ENCODE measurements at regions not wholly inside any gene's neighbourhood (a gene's known extent, or its start where the extent isn't known, plus 50 kb on each side); places are given as distances from the start of the nearest gene placed in this dataset.

DNA sequence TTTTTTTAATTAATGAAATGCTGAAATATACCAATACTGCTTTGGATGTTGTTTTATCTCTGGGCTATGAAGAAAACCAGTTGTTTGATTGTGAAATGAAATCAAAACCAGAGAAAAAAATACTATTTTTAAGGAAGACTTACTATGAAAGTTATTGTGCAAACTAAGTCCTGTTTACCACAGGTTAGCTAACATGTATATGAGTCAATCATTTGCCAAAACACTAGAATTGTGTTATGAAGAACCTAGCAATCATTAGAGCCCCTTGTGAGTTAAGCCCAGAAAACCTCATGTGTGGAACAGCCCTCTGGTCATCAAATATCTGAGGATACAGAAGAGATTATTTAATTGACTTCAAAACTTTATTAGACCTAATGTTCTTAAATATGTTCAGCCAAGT, 83.7 kb downstream of the FAT3 start:
- peaks cover 3% of the 10 kb centered on the region for H3K9me3 Mint-ChIP-seq
- no peaks in the 10 kb centered on the region for H3K4me1 Mint-ChIP-seq
- no peak for DNase-seq

DNA sequence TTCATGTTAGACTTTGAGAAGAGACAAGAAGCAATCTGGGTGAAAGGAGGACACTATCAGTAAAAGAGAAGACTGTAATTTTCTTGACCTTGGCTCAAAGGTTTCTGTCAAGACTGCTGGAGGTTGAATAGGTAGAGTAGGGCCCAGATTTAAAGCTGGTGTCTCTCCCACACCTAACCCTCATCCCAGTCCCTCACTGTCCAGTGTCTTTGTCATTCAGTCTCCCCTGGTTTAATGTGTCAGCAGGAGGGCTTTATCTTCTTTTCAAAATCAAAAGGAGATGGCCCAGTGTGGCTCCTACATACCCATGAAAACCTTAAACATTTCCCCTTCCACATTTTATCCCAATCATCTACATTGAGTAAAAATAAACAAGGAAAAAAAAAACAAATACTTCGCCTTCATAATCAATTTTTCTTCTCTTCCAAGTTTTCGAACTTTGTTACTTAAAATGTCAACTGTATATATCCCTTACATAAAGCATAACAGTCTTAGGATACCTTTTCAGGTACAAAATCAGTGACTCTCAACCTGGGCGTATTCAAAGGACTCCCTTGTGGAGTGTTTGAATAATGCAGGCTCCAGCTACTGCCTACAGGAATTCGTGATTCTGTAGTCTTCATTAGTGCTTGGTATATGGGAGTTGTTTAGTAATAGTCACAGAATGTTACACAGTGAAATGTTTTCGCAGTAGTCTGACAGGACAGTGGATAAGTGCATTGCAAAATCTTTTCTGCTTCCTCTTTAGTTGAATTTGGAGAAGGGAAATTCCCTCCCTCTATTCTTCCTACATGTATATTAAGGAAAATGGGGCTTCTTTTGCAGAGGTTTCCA, 87.2 kb downstream of the FAT3 start:
- DNase-seq: no peak
- no peaks in the 10 kb centered on the region for H3K4me1 Mint-ChIP-seq
- H3K27me3 Mint-ChIP-seq: peaks cover 4% of the 10 kb centered on the region
- H3K36me3 Mint-ChIP-seq: no peaks in the 10 kb centered on the region
- H3K9me3 Mint-ChIP-seq: no peaks in the 10 kb centered on the region
- H3K4me3 Mint-ChIP-seq: no peak overlapping the region
- H3K27ac Mint-ChIP-seq: no peak overlapping the region

More for the DNA sequence above, 83.7 kb downstream of the FAT3 start:
- H3K27me3 Mint-ChIP-seq: peaks cover 4% of the 10 kb centered on the region
- H3K27ac Mint-ChIP-seq: no peak overlapping the region
- no peaks in the 10 kb centered on the region for H3K36me3 Mint-ChIP-seq
- no peak overlapping the region for H3K4me3 Mint-ChIP-seq

DNA sequence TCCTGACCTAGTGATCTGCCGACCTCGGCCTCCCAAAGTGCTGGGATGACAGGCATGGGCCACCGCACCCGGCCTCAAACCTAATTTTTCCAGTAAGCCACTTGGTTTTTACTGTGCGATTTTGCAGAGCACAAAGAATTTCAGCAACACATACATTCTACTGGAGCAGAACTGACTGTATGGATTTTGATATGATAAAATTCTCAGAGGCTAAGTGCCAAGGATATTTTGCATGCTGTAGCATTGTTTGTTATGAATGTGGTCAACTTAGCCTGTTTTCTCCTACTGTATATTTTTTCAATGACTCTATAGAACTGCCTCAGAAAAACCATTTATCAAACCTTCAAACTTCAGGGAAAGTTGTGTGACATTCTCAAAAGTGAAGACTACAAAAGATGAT, 89.2 kb downstream of the FAT3 start:
- no peaks in the 10 kb centered on the region for H3K36me3 Mint-ChIP-seq
- H3K27ac Mint-ChIP-seq: no peak overlapping the region
- peaks cover 4% of the 10 kb centered on the region for H3K27me3 Mint-ChIP-seq
- H3K4me3 Mint-ChIP-seq: no peak overlapping the region
- no peak for DNase-seq
- H3K9me3 Mint-ChIP-seq: no peaks in the 10 kb centered on the region
- no peaks in the 10 kb centered on the region for H3K4me1 Mint-ChIP-seq

DNA sequence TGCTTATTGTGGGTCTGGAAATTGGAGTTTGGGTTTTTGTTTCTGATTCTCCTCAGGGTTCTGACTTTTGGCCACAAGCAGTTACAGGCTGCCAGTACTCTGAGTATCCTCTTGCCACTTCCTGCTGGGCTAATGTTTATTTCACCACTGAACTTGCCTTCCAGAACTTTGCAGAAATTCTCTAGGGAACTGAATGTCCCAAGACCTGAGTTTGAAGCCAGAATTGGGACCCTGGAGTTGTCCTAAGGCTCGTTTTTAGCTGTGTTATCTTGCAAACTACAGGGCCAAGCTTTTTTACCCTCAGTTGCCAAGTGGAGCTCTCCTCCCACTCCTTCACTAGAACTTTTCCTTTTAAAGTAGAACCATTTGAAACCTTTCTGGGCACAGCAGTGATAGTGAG, 89.9 kb downstream of the FAT3 start:
- Mint-ChIP-seq H3K27me3 (peaks cover 3% of the 10 kb centered on the region), H3K4me3 (no peak overlapping the region), H3K4me1 (no peaks in the 10 kb centered on the region), H3K36me3 (no peaks in the 10 kb centered on the region), H3K9me3 (no peaks in the 10 kb centered on the region), H3K27ac (no peak overlapping the region)
- no peak for DNase-seq

DNA sequence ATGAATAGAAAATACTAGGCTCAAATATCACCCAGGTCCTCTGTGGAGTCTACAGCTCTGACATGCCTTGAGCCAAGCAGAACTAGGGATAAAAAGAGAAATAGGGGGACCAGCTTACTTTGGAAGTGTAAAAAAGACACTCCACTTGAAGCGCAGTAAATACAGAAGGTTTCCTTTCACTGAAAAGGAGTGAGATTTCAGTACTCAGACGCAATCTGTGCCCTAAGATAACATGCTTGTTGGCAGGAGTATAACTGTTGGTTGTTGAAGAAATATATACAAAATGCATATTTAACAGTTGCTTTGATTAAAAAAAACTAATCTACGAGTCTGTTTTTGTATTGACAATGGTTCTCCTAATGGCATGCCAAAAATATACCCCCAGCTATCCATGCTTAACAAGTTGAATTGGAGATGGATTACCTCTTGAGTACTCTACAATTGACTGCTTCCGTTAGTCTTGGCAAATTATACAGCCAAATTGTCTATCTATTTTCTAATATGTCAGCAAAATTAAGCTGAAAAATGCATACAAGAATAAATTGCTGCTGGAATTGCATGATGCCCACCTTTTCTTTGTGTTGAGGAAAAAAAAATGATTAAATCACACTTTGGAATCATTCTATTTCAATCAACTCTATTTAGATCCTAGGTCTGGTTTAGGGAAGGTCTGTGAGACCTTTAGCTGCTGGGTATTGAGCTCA, 91.6 kb downstream of the FAT3 start:
- Mint-ChIP-seq H3K4me1 (no peaks in the 10 kb centered on the region), H3K9me3 (no peaks in the 10 kb centered on the region), H3K27ac (no peak overlapping the region), H3K4me3 (no peak overlapping the region), H3K36me3 (no peaks in the 10 kb centered on the region), H3K27me3 (no peaks in the 10 kb centered on the region)
- DNase-seq: no peak

DNA sequence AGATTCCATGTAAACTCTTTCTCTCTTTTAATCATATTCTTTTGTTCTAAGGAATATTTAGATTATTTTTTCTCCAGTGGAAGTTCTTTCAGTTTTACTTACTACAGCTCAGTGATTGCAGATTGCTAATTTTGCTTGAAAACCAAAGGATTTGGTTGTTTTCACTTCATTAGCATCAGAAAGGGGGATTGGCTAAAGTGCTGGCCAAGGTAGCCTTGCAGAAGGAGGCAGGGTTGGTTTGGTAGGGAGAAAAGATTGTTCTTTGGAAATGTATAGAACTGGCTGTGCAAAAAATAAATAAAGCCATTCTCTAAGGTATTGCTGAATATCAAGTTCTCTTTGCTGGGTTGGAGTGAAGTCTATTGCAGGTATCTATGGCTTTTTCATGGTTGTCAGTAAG, 92.6 kb downstream of the FAT3 start:
- Mint-ChIP-seq H3K9me3 (no peaks in the 10 kb centered on the region), H3K4me1 (no peaks in the 10 kb centered on the region), H3K27ac (no peak overlapping the region), H3K36me3 (no peaks in the 10 kb centered on the region), H3K27me3 (no peaks in the 10 kb centered on the region), H3K4me3 (no peak overlapping the region)
- no peak for DNase-seq

DNA sequence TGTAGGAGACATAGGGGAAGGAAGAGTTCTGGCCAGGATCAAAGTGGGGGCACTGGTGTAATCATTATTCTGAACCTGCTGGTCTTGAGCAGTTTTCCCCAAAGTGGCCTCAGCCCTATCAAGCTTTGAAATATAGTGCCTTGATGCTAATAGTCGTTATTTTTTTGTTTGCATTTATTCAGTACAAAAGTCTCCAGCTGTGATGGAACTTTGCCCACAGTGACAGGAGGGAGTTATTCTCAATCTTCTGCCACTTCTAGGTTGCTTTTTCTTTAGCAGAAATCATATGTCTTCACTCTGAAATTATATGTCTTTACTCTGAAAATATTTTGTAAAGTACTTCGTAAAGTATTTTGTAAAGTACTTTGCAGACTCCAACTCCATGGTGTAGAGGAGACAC, 93.1 kb downstream of the FAT3 start:
- Mint-ChIP-seq H3K27ac (no peak overlapping the region), H3K9me3 (no peaks in the 10 kb centered on the region), H3K36me3 (no peaks in the 10 kb centered on the region), H3K4me1 (no peaks in the 10 kb centered on the region), H3K4me3 (no peak overlapping the region), H3K27me3 (no peaks in the 10 kb centered on the region)
- DNase-seq: no peak

DNA sequence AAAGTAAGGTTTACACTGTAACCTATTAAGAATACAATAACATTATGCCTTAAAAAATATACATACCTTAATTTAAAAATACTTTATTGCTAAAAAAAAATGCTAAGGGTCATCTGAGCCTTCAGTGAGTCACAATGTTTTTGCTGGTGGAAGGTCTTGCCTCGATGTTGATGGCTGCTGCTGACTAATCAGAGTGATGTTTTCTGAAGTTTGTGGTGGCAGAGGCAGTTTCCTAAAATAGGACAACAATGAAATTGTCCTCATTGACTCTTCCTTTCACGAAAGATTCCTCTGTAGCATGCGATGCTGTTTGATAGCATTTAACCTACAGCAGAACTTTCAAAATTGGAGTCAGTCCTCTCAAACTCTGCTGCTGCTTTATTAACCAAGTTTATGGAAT, 97.6 kb downstream of the FAT3 start:
- Mint-ChIP-seq H3K36me3 (no peaks in the 10 kb centered on the region), H3K27ac (no peak overlapping the region), H3K9me3 (no peaks in the 10 kb centered on the region), H3K27me3 (no peaks in the 10 kb centered on the region), H3K4me1 (no peaks in the 10 kb centered on the region), H3K4me3 (no peak overlapping the region)
- no peak for DNase-seq

DNA sequence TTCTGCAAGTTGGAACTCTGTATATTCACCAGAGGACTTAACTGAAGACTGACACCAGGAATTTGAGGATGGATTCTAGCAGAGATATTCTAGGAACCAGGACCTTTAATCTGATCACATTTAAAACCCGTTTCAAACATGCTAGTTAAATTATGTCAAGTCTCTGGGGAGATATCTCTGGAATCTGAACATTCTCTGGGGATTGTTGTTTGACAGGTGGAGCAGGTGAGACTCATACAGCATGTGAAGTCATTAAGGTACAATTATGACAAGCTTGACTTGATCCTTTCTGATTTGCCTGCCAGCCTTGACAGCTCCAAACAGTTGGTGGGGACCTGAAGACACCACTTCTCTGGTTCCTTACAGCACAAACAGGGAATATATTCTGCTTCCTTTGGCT, 100.3 kb downstream of the FAT3 start:
- no peaks in the 10 kb centered on the region for H3K9me3 Mint-ChIP-seq
- no peak overlapping the region for H3K4me3 Mint-ChIP-seq
- H3K4me1 Mint-ChIP-seq: no peaks in the 10 kb centered on the region
- H3K27me3 Mint-ChIP-seq: no peaks in the 10 kb centered on the region
- DNase-seq: no peak
- no peak overlapping the region for H3K27ac Mint-ChIP-seq
- H3K36me3 Mint-ChIP-seq: no peaks in the 10 kb centered on the region

DNA sequence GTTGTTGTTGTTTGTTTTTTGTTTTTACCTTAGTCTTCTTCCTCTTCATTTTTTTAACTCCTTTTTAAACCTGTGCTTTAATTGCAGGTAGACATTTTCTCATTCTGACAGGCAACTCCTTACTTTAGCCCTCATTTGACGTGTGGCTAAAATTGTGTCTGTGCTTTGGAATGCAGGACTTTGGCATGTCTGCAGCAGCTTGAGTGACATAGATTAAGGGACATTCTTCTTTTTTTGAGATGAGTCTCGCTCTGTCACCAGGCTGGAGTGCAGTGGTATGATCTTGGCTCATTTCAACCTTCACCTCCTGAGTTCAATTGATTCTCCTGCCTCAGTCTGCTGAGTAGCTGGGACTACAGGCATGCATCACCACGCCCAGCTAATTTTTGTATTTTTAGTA, 100.8 kb downstream of the FAT3 start:
- Mint-ChIP-seq H3K27me3 (no peaks in the 10 kb centered on the region), H3K4me1 (no peaks in the 10 kb centered on the region), H3K4me3 (no peak overlapping the region), H3K27ac (no peak overlapping the region), H3K36me3 (no peaks in the 10 kb centered on the region), H3K9me3 (no peaks in the 10 kb centered on the region)
- no peak for DNase-seq

DNA sequence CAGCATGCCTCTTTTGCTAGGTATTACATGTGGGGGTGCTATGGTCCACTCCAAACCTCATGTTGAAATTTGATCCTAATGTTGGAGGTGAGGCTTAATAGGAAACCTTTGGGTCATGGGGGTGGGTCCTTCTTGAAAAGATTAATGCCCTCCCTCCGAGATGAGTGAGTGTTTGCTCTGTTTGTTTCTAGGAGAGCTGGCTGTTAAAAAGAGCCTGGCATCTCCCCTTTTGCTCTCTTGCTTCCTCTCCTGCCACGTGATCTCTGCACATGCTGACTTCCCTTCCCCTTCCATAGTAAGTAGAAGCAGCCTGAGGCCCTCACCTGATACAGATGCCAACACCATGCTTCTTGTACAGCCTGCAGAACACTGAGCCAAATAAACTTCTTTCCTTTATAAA, 104.5 kb downstream of the FAT3 start:
- H3K9me3 Mint-ChIP-seq: no peaks in the 10 kb centered on the region
- H3K4me1 Mint-ChIP-seq: no peaks in the 10 kb centered on the region
- no peaks in the 10 kb centered on the region for H3K27me3 Mint-ChIP-seq
- no peak overlapping the region for H3K27ac Mint-ChIP-seq
- no peaks in the 10 kb centered on the region for H3K36me3 Mint-ChIP-seq
- no peak overlapping the region for H3K4me3 Mint-ChIP-seq
- DNase-seq: no peak

DNA sequence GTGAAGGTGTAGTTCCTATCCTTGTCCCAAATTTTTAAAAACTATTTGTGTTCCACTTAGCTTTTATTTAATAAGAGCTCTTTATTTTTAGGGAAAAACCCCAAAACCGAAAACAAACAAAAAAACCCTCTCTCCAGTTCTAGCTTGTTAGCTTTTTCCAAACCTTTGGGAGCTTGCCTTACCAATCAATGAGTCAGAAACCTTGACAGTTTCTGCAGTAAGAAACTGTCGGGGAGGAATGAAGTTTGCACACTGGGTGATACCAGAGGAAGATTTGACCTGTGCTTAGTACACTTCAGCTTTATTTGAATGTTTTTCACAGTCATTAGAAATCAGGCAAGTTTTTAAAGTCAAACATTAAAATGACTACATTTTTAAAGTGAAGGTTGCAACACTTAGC, 105.0 kb downstream of the FAT3 start:
- no peaks in the 10 kb centered on the region for H3K27me3 Mint-ChIP-seq
- no peak overlapping the region for H3K27ac Mint-ChIP-seq
- no peak for DNase-seq
- H3K9me3 Mint-ChIP-seq: no peaks in the 10 kb centered on the region
- no peaks in the 10 kb centered on the region for H3K4me1 Mint-ChIP-seq
- no peaks in the 10 kb centered on the region for H3K36me3 Mint-ChIP-seq
- no peak overlapping the region for H3K4me3 Mint-ChIP-seq

DNA sequence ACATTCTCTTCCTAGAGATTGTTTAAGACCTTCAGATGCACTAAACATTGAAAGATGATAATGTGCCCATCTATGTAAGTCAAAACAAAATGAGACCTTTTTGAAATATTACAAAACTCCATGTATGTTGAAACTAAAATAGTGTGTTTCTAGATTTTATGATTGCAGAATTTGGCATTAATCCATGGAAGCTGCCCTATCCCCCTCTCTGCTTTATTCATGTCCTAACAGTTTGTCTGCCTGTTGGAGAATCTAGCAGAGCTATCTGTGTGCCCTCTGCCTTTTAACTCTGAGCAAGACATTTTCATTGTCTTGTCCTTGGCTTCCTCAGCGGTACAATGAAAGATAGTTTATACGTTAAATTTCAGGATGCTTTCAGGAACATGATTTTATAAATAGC, 105.5 kb downstream of the FAT3 start:
- Mint-ChIP-seq H3K27me3 (no peaks in the 10 kb centered on the region), H3K9me3 (no peaks in the 10 kb centered on the region), H3K4me3 (no peak overlapping the region), H3K4me1 (no peaks in the 10 kb centered on the region), H3K36me3 (no peaks in the 10 kb centered on the region), H3K27ac (no peak overlapping the region)
- DNase-seq: no peak

DNA sequence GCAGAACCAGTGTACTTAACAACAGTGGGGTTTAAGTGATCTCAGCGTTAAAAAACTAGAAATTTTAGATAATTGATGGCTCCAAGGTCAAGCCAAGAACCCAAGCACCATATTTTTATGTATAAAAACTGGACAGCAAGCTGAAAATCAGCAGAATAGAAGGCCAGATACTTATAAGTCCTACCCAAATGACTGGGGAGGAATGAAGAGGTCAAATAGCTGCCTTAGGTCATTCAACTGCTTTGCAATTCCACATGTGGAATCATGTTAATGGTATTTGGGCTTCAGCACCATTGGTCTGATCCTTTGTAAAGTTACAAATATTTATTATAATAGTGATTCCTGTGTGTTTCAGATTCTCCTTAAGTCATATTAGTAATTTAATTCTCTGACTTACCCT, 108.4 kb downstream of the FAT3 start:
- H3K4me3 Mint-ChIP-seq: no peak overlapping the region
- no peaks in the 10 kb centered on the region for H3K36me3 Mint-ChIP-seq
- H3K27ac Mint-ChIP-seq: no peak overlapping the region
- H3K27me3 Mint-ChIP-seq: no peaks in the 10 kb centered on the region
- DNase-seq: no peak
- H3K9me3 Mint-ChIP-seq: no peaks in the 10 kb centered on the region
- no peaks in the 10 kb centered on the region for H3K4me1 Mint-ChIP-seq

DNA sequence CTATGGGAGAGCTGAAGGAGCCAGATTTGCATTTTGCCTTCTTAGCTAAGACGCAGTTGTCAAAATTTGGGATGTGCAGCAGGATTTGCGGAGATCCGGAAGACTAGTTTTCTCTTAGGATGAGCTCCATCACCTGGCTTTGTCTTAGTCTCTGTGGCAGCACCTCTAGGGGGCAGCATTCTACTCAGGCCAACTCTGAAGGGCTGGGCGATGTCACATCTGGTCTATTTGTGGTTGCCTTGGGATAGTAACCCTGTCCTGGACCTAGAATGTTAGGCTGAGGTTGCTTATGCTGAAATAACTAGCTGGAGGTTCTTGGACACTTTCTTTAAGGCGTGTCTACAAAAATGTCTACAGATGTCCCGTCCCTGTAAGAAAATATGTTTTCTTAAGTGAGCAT, 116.2 kb downstream of the FAT3 start:
- no peaks in the 10 kb centered on the region for H3K36me3 Mint-ChIP-seq
- H3K4me3 Mint-ChIP-seq: no peak overlapping the region
- H3K9me3 Mint-ChIP-seq: peaks cover 2% of the 10 kb centered on the region
- no peak for DNase-seq
- no peak overlapping the region for H3K27ac Mint-ChIP-seq
- H3K27me3 Mint-ChIP-seq: no peaks in the 10 kb centered on the region
- no peaks in the 10 kb centered on the region for H3K4me1 Mint-ChIP-seq

Data from activated naive CD8-positive, alpha-beta T cell treated with anti-CD3 and anti-CD28 coated beads for 36 hours (primary cell).